Glutamatergic neuron (in vitro differentiated cells): ENCODE measurements at regions not wholly inside any gene's neighbourhood (a gene's known extent, or its start where the extent isn't known, plus 50 kb on each side); places are given as distances from the start of the nearest gene placed in this dataset.

Source experiments
- DNase-seq: peaks from one replicate; pipeline ENCODE4 v3.0.0; 2022
- H3K27ac Mint-ChIP-seq: one replicate; pipeline ENCODE4 v1.8.0; 2020; ENCODE audit warnings: mild to moderate bottlenecking, mixed read lengths, inconsistent platforms; ENCODE audit not compliant: unreplicated experiment
- H3K27me3 Mint-ChIP-seq: one replicate; pipeline ENCODE4 v1.8.0; 2020; ENCODE audit warnings: mild to moderate bottlenecking, moderate library complexity, mixed read lengths, inconsistent platforms; ENCODE audit not compliant: unreplicated experiment
- H3K36me3 Mint-ChIP-seq: one replicate; pipeline ENCODE4 v1.8.0; 2020; ENCODE audit warnings: mild to moderate bottlenecking, mixed read lengths, inconsistent platforms; ENCODE audit not compliant: unreplicated experiment
- H3K4me1 Mint-ChIP-seq: one replicate; pipeline ENCODE4 v1.8.0; 2020; ENCODE audit warnings: mild to moderate bottlenecking, low read depth, mixed read lengths, inconsistent platforms; ENCODE audit not compliant: unreplicated experiment
- H3K4me3 Mint-ChIP-seq: one replicate; pipeline ENCODE4 v1.8.0; 2020; ENCODE audit warnings: mild to moderate bottlenecking, mixed read lengths, inconsistent platforms; ENCODE audit not compliant: unreplicated experiment
- H3K9me3 Mint-ChIP-seq: one replicate; pipeline ENCODE4 v1.8.0; 2020; ENCODE audit warnings: mild to moderate bottlenecking, moderate library complexity, mixed read lengths, inconsistent platforms; ENCODE audit not compliant: unreplicated experiment
- CTCF ChIP-seq: fragments of 200-600 bp; sonication (generic); IDR thresholded peaks from one replicate; pipeline ENCODE4 v1.5.0; 2021; ENCODE audit not compliant: partially characterized antibody, unreplicated experiment

GRCh38 chr6:169996378-169997051 lies 245.1 kb downstream of the ERMARD start:
- H3K27me3 Mint-ChIP-seq, result peaks cover 4% of the 10 kb centered on the region
- H3K4me3 Mint-ChIP-seq, result no peak overlapping the region
- TF ChIP-seq CTCF, result no peak
- no peak overlapping the region for H3K27ac Mint-ChIP-seq
- no peaks in the 10 kb centered on the region for H3K4me1 Mint-ChIP-seq
- no peak for DNase-seq
- H3K36me3 Mint-ChIP-seq, result no peaks in the 10 kb centered on the region
- H3K9me3 Mint-ChIP-seq, result peaks cover 2% of the 10 kb centered on the region

GRCh38 chr6:169994739-169995138 lies 243.3 kb downstream of the ERMARD start:
- H3K9me3 Mint-ChIP-seq, result peaks cover 2% of the 10 kb centered on the region
- no peak overlapping the region for H3K4me3 Mint-ChIP-seq
- H3K36me3 Mint-ChIP-seq, result no peaks in the 10 kb centered on the region
- DNase-seq, result no peak
- no peak for TF ChIP-seq CTCF
- H3K4me1 Mint-ChIP-seq, result no peaks in the 10 kb centered on the region
- H3K27ac Mint-ChIP-seq, result no peak overlapping the region
- peaks cover 4% of the 10 kb centered on the region for H3K27me3 Mint-ChIP-seq

- H3K27ac Mint-ChIP-seq, result no peak overlapping the region
- H3K9me3 Mint-ChIP-seq, result peaks cover 2% of the 10 kb centered on the region
- no peak overlapping the region for H3K4me3 Mint-ChIP-seq
- H3K27me3 Mint-ChIP-seq, result peaks cover 4% of the 10 kb centered on the region
- TF ChIP-seq CTCF, result no peak
- H3K4me1 Mint-ChIP-seq, result no peaks in the 10 kb centered on the region
- DNase-seq, result peak; percentile 9
- H3K36me3 Mint-ChIP-seq, result no peaks in the 10 kb centered on the region
These were observed 242.5 kb downstream of the ERMARD start for GRCh38 chr6:169993861-169994481.

- no peak overlapping the region for H3K27ac Mint-ChIP-seq
- peaks cover 2% of the 10 kb centered on the region for H3K27me3 Mint-ChIP-seq
- H3K4me1 Mint-ChIP-seq, result no peaks in the 10 kb centered on the region
- no peaks in the 10 kb centered on the region for H3K36me3 Mint-ChIP-seq
- no peak for DNase-seq
- H3K9me3 Mint-ChIP-seq, result peaks cover 2% of the 10 kb centered on the region
- no peak overlapping the region for H3K4me3 Mint-ChIP-seq
- no peak for TF ChIP-seq CTCF
These were observed 240.5 kb downstream of the ERMARD start for GRCh38 chr6:169991913-169992312.

- DNase-seq, result no peak
- Mint-ChIP-seq H3K4me3 (no peak overlapping the region), H3K27ac (no peak overlapping the region), H3K9me3 (peaks cover 2% of the 10 kb centered on the region), H3K4me1 (no peaks in the 10 kb centered on the region), H3K27me3 (peaks cover 2% of the 10 kb centered on the region), H3K36me3 (no peaks in the 10 kb centered on the region)
- no peak for TF ChIP-seq CTCF
These were observed 239.6 kb downstream of the ERMARD start for GRCh38 chr6:169991031-169991390.
